ENCODE measurements at regions not wholly inside any gene's neighbourhood (a gene's known extent, or its start where the extent isn't known, plus 50 kb on each side); places are given as distances from the start of the nearest gene placed in this dataset.

- no peak for DNase-seq
- no peaks in the 10 kb centered on the region for H3K27me3 Mint-ChIP-seq (ENCODE audit: low read depth, poor library complexity)
- no peaks in the 10 kb centered on the region for H3K36me3 Mint-ChIP-seq (ENCODE audit: low read depth)
- no peaks in the 10 kb centered on the region for H3K9me3 Mint-ChIP-seq
- TF ChIP-seq CTCF (IDR thresholded peaks at IDR 0.05) = no peak
- H3K4me1 Mint-ChIP-seq = peaks cover 5% of the 10 kb centered on the region
- H3K27ac Mint-ChIP-seq = no peak overlapping the region
- H3K4me3 Mint-ChIP-seq = no peak overlapping the region
Measured at GRCh38 chr5:145280214-145280613, 554.9 kb downstream of the PRELID2 start.

- Mint-ChIP-seq H3K4me3 (no peak overlapping the region), H3K36me3 (ENCODE audit: low read depth) (no peaks in the 10 kb centered on the region), H3K4me1 (no peaks in the 10 kb centered on the region), H3K9me3 (peaks cover 28% of the 10 kb centered on the region), H3K27ac (no peak overlapping the region), H3K27me3 (ENCODE audit: low read depth, poor library complexity) (no peaks in the 10 kb centered on the region)
- DNase-seq = no peak
- no peak for TF ChIP-seq CTCF (IDR thresholded peaks at IDR 0.05)
Measured at GRCh38 chr5:145260670-145261069, 574.5 kb downstream of the PRELID2 start.

GRCh38 chr5:145247745-145248040 is 587.4 kb downstream of the PRELID2 start:
- no peaks in the 10 kb centered on the region for H3K9me3 Mint-ChIP-seq
- no peaks in the 10 kb centered on the region for H3K36me3 Mint-ChIP-seq (ENCODE audit: low read depth)
- no peak overlapping the region for H3K4me3 Mint-ChIP-seq
- no peak for TF ChIP-seq CTCF (IDR thresholded peaks at IDR 0.05)
- H3K27ac Mint-ChIP-seq = no peak overlapping the region
- H3K4me1 Mint-ChIP-seq = peaks cover 20% of the 10 kb centered on the region
- no peaks in the 10 kb centered on the region for H3K27me3 Mint-ChIP-seq (ENCODE audit: low read depth, poor library complexity)
- DNase-seq = no peak

GRCh38 chr5:145246961-145247744 is 588.0 kb downstream of the PRELID2 start:
- Mint-ChIP-seq H3K4me3 (no peak overlapping the region), H3K27me3 (ENCODE audit: low read depth, poor library complexity) (no peaks in the 10 kb centered on the region), H3K27ac (no peak overlapping the region), H3K9me3 (no peaks in the 10 kb centered on the region), H3K36me3 (ENCODE audit: low read depth) (no peaks in the 10 kb centered on the region), H3K4me1 (peaks cover 20% of the 10 kb centered on the region)
- TF ChIP-seq CTCF (IDR thresholded peaks at IDR 0.05) = no peak
- no peak for DNase-seq

- H3K27ac Mint-ChIP-seq = no peak overlapping the region
- no peaks in the 10 kb centered on the region for H3K36me3 Mint-ChIP-seq (ENCODE audit: low read depth)
- DNase-seq = no peak
- H3K4me1 Mint-ChIP-seq = peaks cover 20% of the 10 kb centered on the region
- no peaks in the 10 kb centered on the region for H3K27me3 Mint-ChIP-seq (ENCODE audit: low read depth, poor library complexity)
- TF ChIP-seq CTCF (IDR thresholded peaks at IDR 0.05) = no peak
- H3K9me3 Mint-ChIP-seq = no peaks in the 10 kb centered on the region
- H3K4me3 Mint-ChIP-seq = no peak overlapping the region
Measured at GRCh38 chr5:145246379-145246778, 588.8 kb downstream of the PRELID2 start.

- Mint-ChIP-seq H3K36me3 (ENCODE audit: low read depth) (no peaks in the 10 kb centered on the region), H3K27ac (peak overlapping the region; percentile 89), H3K27me3 (ENCODE audit: low read depth, poor library complexity) (no peaks in the 10 kb centered on the region), H3K4me1 (peaks cover 20% of the 10 kb centered on the region), H3K9me3 (no peaks in the 10 kb centered on the region), H3K4me3 (no peak overlapping the region)
- DNase-seq = no peak
- TF ChIP-seq CTCF (IDR thresholded peaks at IDR 0.05) = no peak
Measured at GRCh38 chr5:145245354-145245753, 589.8 kb downstream of the PRELID2 start.
